ENCODE measurements at regions not wholly inside any gene's neighbourhood (a gene's known extent, or its start where the extent isn't known, plus 50 kb on each side); places are given as distances from the start of the nearest gene placed in this dataset.

DNA sequence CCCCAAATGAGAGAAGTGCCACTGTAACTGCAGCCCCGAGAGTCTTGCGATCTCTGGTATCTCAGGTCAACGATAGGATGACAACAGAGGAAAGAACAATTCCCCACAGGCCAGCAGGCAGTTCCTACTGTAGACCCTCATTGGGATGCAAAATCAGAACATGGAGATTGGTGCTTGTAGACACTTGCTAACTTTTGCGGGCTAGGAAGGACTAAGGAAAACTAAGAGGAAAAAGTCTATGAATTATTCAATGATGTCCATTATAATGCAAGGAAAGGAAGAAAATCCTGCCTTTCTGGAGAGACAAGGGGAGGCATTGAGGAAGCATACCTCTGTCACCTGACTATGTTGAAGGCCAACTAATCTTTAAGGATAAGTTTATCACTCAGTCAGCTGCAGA is 51.9 kb upstream of the CWC22 start:
- Histone ChIP-seq H3K9me2 (ENCODE audit: insufficient read depth) (no peaks in the 10 kb centered on the region), H3K27ac (ENCODE audit: low read depth, low read length) (no peak overlapping the region), H3K4me2 (ENCODE audit: low read length) (no peak overlapping the region), H3K9ac (ENCODE audit: low read length) (no peak overlapping the region), H3K9me3 (ENCODE audit: control insufficient read depth in 1 of 2, insufficient read depth in 1 of 2, low read depth in 1 of 2, low read length in 2 of 2) (no peaks in the 10 kb centered on the region), H2AFZ (ENCODE audit: low read depth, low read length, poor library complexity, severe bottlenecking) (no peak overlapping the region), H4K20me1 (ENCODE audit: insufficient read depth) (no peaks in the 10 kb centered on the region), H3K4me1 (ENCODE audit: control insufficient read depth in 1 of 2, insufficient read depth in 2 of 2, low read length in 2 of 2) (no peaks in the 10 kb centered on the region), H3K79me2 (ENCODE audit: insufficient read depth, low read length) (no peaks in the 10 kb centered on the region), H3K36me3 (ENCODE audit: control insufficient read depth in 1 of 2, insufficient read depth in 2 of 2, low read length in 2 of 2) (no peaks in the 10 kb centered on the region), H3K4me3 (replicated peaks in 1 of 2; ENCODE audit: low read depth in 1 of 2, low read length in 2 of 2) (no peak overlapping the region), H3K27me3 (ENCODE audit: insufficient read depth, low read length) (no peaks in the 10 kb centered on the region)
- intact Hi-C loops (cut with micrococcal nuclease) = no loop called here
- TF ChIP-seq, protein P1, sequence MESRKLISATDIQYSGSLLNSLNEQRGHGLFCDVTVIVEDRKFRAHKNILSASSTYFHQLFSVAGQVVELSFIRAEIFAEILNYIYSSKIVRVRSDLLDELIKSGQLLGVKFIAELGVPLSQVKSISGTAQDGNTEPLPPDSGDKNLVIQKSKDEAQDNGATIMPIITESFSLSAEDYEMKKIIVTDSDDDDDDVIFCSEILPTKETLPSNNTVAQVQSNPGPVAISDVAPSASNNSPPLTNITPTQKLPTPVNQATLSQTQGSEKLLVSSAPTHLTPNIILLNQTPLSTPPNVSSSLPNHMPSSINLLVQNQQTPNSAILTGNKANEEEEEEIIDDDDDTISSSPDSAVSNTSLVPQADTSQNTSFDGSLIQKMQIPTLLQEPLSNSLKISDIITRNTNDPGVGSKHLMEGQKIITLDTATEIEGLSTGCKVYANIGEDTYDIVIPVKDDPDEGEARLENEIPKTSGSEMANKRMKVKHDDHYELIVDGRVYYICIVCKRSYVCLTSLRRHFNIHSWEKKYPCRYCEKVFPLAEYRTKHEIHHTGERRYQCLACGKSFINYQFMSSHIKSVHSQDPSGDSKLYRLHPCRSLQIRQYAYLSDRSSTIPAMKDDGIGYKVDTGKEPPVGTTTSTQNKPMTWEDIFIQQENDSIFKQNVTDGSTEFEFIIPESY (IDR thresholded peaks at IDR 0.05; ENCODE audit: extremely low read depth, insufficient replicate concordance, low read length) = no peak
- TF ChIP-seq YY1 (IDR thresholded peaks at IDR 0.05; ENCODE audit: extremely low read depth, insufficient replicate concordance, low read depth, low read length) = no peak
- TF ChIP-seq JUND (IDR thresholded peaks at IDR 0.05) = no peak
- no peak for TF ChIP-seq CEBPB (IDR thresholded peaks at IDR 0.05; ENCODE audit: low read depth)
- TF ChIP-seq RAD21 (IDR thresholded peaks at IDR 0.05; ENCODE audit: low read depth) = no peak
- no peak for TF ChIP-seq FOSL1 (IDR thresholded peaks at IDR 0.05; ENCODE audit: low read depth)
- no peak for TF ChIP-seq EGR1 (IDR thresholded peaks at IDR 0.05; ENCODE audit: low read depth)
- TF ChIP-seq TCF7L2 (IDR thresholded peaks at IDR 0.05; ENCODE audit: borderline replicate concordance, extremely low read depth, insufficient read depth, insufficient read length) = no peak
- no peak for TF ChIP-seq SRF (IDR thresholded peaks at IDR 0.05; ENCODE audit: low read depth)
- TF ChIP-seq POLR2AphosphoS5 (IDR thresholded peaks at IDR 0.05; ENCODE audit: low read depth, low read length) = no peak
- TF ChIP-seq SP1 (IDR thresholded peaks at IDR 0.05; ENCODE audit: low read depth) = no peak
- TF ChIP-seq ZNF274 (IDR thresholded peaks at IDR 0.05; ENCODE audit: low read depth, low read length) = no peak
- TF ChIP-seq POLR2A (IDR thresholded peaks at IDR 0.05; ENCODE audit: borderline replicate concordance, extremely low read depth, insufficient read depth, insufficient read length) = no peak
- TF ChIP-seq ELF1 (IDR thresholded peaks at IDR 0.05; ENCODE audit: borderline replicate concordance, low read depth) = no peak
- TF ChIP-seq SIN3A (IDR thresholded peaks at IDR 0.05; ENCODE audit: low read depth) = no peak
- no peak for TF ChIP-seq EZH2phosphoT487 (IDR thresholded peaks at IDR 0.05; ENCODE audit: borderline replicate concordance)
- TF ChIP-seq, protein P2, sequence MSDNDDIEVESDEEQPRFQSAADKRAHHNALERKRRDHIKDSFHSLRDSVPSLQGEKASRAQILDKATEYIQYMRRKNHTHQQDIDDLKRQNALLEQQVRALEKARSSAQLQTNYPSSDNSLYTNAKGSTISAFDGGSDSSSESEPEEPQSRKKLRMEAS (IDR thresholded peaks at IDR 0.05) = no peak
- TF ChIP-seq, protein P3, sequence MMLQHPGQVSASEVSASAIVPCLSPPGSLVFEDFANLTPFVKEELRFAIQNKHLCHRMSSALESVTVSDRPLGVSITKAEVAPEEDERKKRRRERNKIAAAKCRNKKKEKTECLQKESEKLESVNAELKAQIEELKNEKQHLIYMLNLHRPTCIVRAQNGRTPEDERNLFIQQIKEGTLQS (IDR thresholded peaks at IDR 0.05) = no peak
- RAD21 ChIA-PET (ENCODE audit: low non-redundant PET in 1 of 2, low total read pairs in 2 of 2, uncharacterized antibody in 2 of 2, unreplicated experiment in 2 of 2) = no interaction called here
- no peak for ATAC-seq
- DNase-seq (ENCODE audit: low read depth, low spot score) = no peak
- POLR2A ChIA-PET = no interaction called here
- BruUV-seq (replicated peaks) = no TSS peak
- CTCF ChIA-PET = no interaction called here
